ENCODE measurements at regions not wholly inside any gene's neighbourhood (a gene's known extent, or its start where the extent isn't known, plus 50 kb on each side); places are given as distances from the start of the nearest gene placed in this dataset.

- TF ChIP-seq ZBTB33 (IDR thresholded peaks at IDR 0.05; ENCODE audit: extremely low read depth, insufficient replicate concordance, low read length): no peak
- no peak for TF ChIP-seq MAX (IDR thresholded peaks at IDR 0.05)
- TF ChIP-seq CEBPB (IDR thresholded peaks at IDR 0.05; ENCODE audit: low read depth): no peak
- TF ChIP-seq YY1 (IDR thresholded peaks at IDR 0.05; ENCODE audit: extremely low read depth, insufficient replicate concordance, low read depth, low read length): no peak
- no peak for TF ChIP-seq TCF7L2 (IDR thresholded peaks at IDR 0.05; ENCODE audit: borderline replicate concordance, extremely low read depth, insufficient read depth, insufficient read length)
- TF ChIP-seq FOSL1 (IDR thresholded peaks at IDR 0.05; ENCODE audit: low read depth): no peak
- no peak for TF ChIP-seq SP1 (IDR thresholded peaks at IDR 0.05; ENCODE audit: low read depth)
Observed at GRCh38 chr2:193556766-193557470, 1362.2 kb upstream of the TMEFF2 start (continued).

GRCh38 chr2:193549661-193550060 is 1354.9 kb upstream of the TMEFF2 start:
- BruUV-seq (replicated peaks): no TSS peak
- RAD21 ChIA-PET (ENCODE audit: low non-redundant PET in 1 of 2, low total read pairs in 2 of 2, uncharacterized antibody in 2 of 2, unreplicated experiment in 2 of 2): no interaction called here
- intact Hi-C loops (cut with micrococcal nuclease): no loop called here
- Histone ChIP-seq H3K9ac (ENCODE audit: low read length) (no peak overlapping the region), H3K9me3 (ENCODE audit: control insufficient read depth in 1 of 2, insufficient read depth in 1 of 2, low read depth in 1 of 2, low read length in 2 of 2) (no peaks in the 10 kb centered on the region), H3K27ac (ENCODE audit: low read depth, low read length) (no peak overlapping the region), H3K9me2 (ENCODE audit: insufficient read depth) (no peaks in the 10 kb centered on the region), H3K79me2 (ENCODE audit: insufficient read depth, low read length) (no peaks in the 10 kb centered on the region), H3K4me3 (replicated peaks in 1 of 2; ENCODE audit: low read depth in 1 of 2, low read length in 2 of 2) (no peak overlapping the region), H3K36me3 (ENCODE audit: control insufficient read depth in 1 of 2, insufficient read depth in 2 of 2, low read length in 2 of 2) (no peaks in the 10 kb centered on the region), H3K4me1 (ENCODE audit: control insufficient read depth in 1 of 2, insufficient read depth in 2 of 2, low read length in 2 of 2) (no peaks in the 10 kb centered on the region), H3K27me3 (ENCODE audit: insufficient read depth, low read length) (no peaks in the 10 kb centered on the region), H2AFZ (ENCODE audit: low read depth, low read length, poor library complexity, severe bottlenecking) (no peak overlapping the region), H4K20me1 (ENCODE audit: insufficient read depth) (no peaks in the 10 kb centered on the region), H3K4me2 (ENCODE audit: low read length) (no peak overlapping the region)
- ATAC-seq (no peak), DNase-seq (ENCODE audit: low read depth, low spot score) (no peak)
- TF ChIP-seq MAX (IDR thresholded peaks at IDR 0.05) (no peak), CBX3 (IDR thresholded peaks at IDR 0.05; ENCODE audit: low read depth) (no peak), POLR2A (IDR thresholded peaks at IDR 0.05; ENCODE audit: borderline replicate concordance, extremely low read depth, insufficient read depth, insufficient read length) (no peak), YY1 (IDR thresholded peaks at IDR 0.05; ENCODE audit: extremely low read depth, insufficient replicate concordance, low read depth, low read length) (no peak), EGR1 (IDR thresholded peaks at IDR 0.05; ENCODE audit: low read depth) (no peak), EZH2phosphoT487 (IDR thresholded peaks at IDR 0.05; ENCODE audit: borderline replicate concordance) (no peak), EZH2 (IDR thresholded peaks at IDR 0.05) (no peak), SP1 (IDR thresholded peaks at IDR 0.05; ENCODE audit: low read depth) (no peak), CTCF (IDR thresholded peaks at IDR 0.05 in 2 of 3, conservative IDR thresholded peaks at IDR 0.05 in 1 of 3; ENCODE audit: borderline replicate concordance in 1 of 3, insufficient read depth in 1 of 3, low read depth in 2 of 3, low read length in 2 of 3) (no peak), ZNF274 (IDR thresholded peaks at IDR 0.05; ENCODE audit: low read depth, low read length) (no peak), JUND (IDR thresholded peaks at IDR 0.05) (no peak), ZBTB33 (IDR thresholded peaks at IDR 0.05; ENCODE audit: extremely low read depth, insufficient replicate concordance, low read length) (no peak), POLR2AphosphoS5 (IDR thresholded peaks at IDR 0.05; ENCODE audit: low read depth, low read length) (no peak), CEBPB (IDR thresholded peaks at IDR 0.05; ENCODE audit: low read depth) (no peak), ELF1 (IDR thresholded peaks at IDR 0.05; ENCODE audit: borderline replicate concordance, low read depth) (no peak), TCF7L2 (IDR thresholded peaks at IDR 0.05; ENCODE audit: borderline replicate concordance, extremely low read depth, insufficient read depth, insufficient read length) (no peak)
- CTCF ChIA-PET: no interaction called here
- POLR2A ChIA-PET: no interaction called here

Measured in HCT116 (cell line).